ENCODE measurements at regions not wholly inside any gene's neighbourhood (a gene's known extent, or its start where the extent isn't known, plus 50 kb on each side); places are given as distances from the start of the nearest gene placed in this dataset.

- no peaks in the 10 kb centered on the region for H4K20me1 ChIP-seq (ENCODE audit: insufficient read depth)
- H3K27ac ChIP-seq: no peak overlapping the region
- H3K4me1 ChIP-seq (ENCODE audit: low read depth, poor library complexity, severe bottlenecking): no peaks in the 10 kb centered on the region
- H3K79me2 ChIP-seq (ENCODE audit: insufficient read depth, low read depth): no peaks in the 10 kb centered on the region
- no peak overlapping the region for H3K9ac ChIP-seq
- no peak overlapping the region for H3K4me3 ChIP-seq (IDR thresholded peaks at IDR 0.05; ENCODE audit: insufficient read depth, low read depth, low read length)
- H2AFZ ChIP-seq (ENCODE audit: low read depth): no peak overlapping the region
- H3K36me3 ChIP-seq (ENCODE audit: insufficient read depth): no peaks in the 10 kb centered on the region
- no peak overlapping the region for H3K4me2 ChIP-seq
- no peak for TF ChIP-seq CTCF (conservative IDR thresholded peaks at IDR 0.05; ENCODE audit: low read depth, low read length)
- H3K27me3 ChIP-seq (ENCODE audit: insufficient read depth, low read depth): no peaks in the 10 kb centered on the region
Measured at GRCh38 chr3:117977504-117978228, 1057.0 kb downstream of the IGSF11 start.

GRCh38 chr3:117979466-117979865 lies 1055.2 kb downstream of the IGSF11 start:
- H3K4me2 ChIP-seq: no peak overlapping the region
- H2AFZ ChIP-seq (ENCODE audit: low read depth): no peak overlapping the region
- no peaks in the 10 kb centered on the region for H3K4me1 ChIP-seq (ENCODE audit: low read depth, poor library complexity, severe bottlenecking)

GRCh38 chr3:117987256-117987655 lies 1047.4 kb downstream of the IGSF11 start:
- no peaks in the 10 kb centered on the region for H3K79me2 ChIP-seq (ENCODE audit: insufficient read depth, low read depth)
- H3K36me3 ChIP-seq (ENCODE audit: insufficient read depth): no peaks in the 10 kb centered on the region
- H3K4me3 ChIP-seq (IDR thresholded peaks at IDR 0.05; ENCODE audit: insufficient read depth, low read depth, low read length): no peak overlapping the region
- H2AFZ ChIP-seq (ENCODE audit: low read depth): no peak overlapping the region
- no peak overlapping the region for H3K9ac ChIP-seq
- no peak for TF ChIP-seq CTCF (conservative IDR thresholded peaks at IDR 0.05; ENCODE audit: low read depth, low read length)
- no peaks in the 10 kb centered on the region for H4K20me1 ChIP-seq (ENCODE audit: insufficient read depth)
- no peak overlapping the region for H3K4me2 ChIP-seq
- H3K4me1 ChIP-seq (ENCODE audit: low read depth, poor library complexity, severe bottlenecking): no peaks in the 10 kb centered on the region
- H3K27me3 ChIP-seq (ENCODE audit: insufficient read depth, low read depth): no peaks in the 10 kb centered on the region
- no peak overlapping the region for H3K27ac ChIP-seq

More at GRCh38 chr3:117979466-117979865, 1055.2 kb downstream of the IGSF11 start:
- Histone ChIP-seq H3K4me3 (IDR thresholded peaks at IDR 0.05; ENCODE audit: insufficient read depth, low read depth, low read length) (no peak overlapping the region), H3K79me2 (ENCODE audit: insufficient read depth, low read depth) (no peaks in the 10 kb centered on the region), H3K36me3 (ENCODE audit: insufficient read depth) (no peaks in the 10 kb centered on the region), H3K27me3 (ENCODE audit: insufficient read depth, low read depth) (no peaks in the 10 kb centered on the region), H4K20me1 (ENCODE audit: insufficient read depth) (no peaks in the 10 kb centered on the region), H3K9ac (no peak overlapping the region), H3K27ac (no peak overlapping the region)
- TF ChIP-seq CTCF (conservative IDR thresholded peaks at IDR 0.05; ENCODE audit: low read depth, low read length): no peak

- H3K4me3 ChIP-seq (IDR thresholded peaks at IDR 0.05; ENCODE audit: insufficient read depth, low read depth, low read length): no peak overlapping the region
- H3K4me2 ChIP-seq: no peak overlapping the region
- TF ChIP-seq CTCF (conservative IDR thresholded peaks at IDR 0.05; ENCODE audit: low read depth, low read length): no peak
- no peak overlapping the region for H3K27ac ChIP-seq
- H3K9ac ChIP-seq: no peak overlapping the region
- no peak overlapping the region for H2AFZ ChIP-seq (ENCODE audit: low read depth)
- no peaks in the 10 kb centered on the region for H3K4me1 ChIP-seq (ENCODE audit: low read depth, poor library complexity, severe bottlenecking)
- H3K27me3 ChIP-seq (ENCODE audit: insufficient read depth, low read depth): no peaks in the 10 kb centered on the region
- no peaks in the 10 kb centered on the region for H3K79me2 ChIP-seq (ENCODE audit: insufficient read depth, low read depth)
- no peaks in the 10 kb centered on the region for H3K36me3 ChIP-seq (ENCODE audit: insufficient read depth)
- H4K20me1 ChIP-seq (ENCODE audit: insufficient read depth): no peaks in the 10 kb centered on the region
Measured at GRCh38 chr3:117989982-117990381, 1044.7 kb downstream of the IGSF11 start.

Measured in KMS-11 (cell line).